ES-I3 (cell line): ENCODE measurements at regions not wholly inside any gene's neighbourhood (a gene's known extent, or its start where the extent isn't known, plus 50 kb on each side); places are given as distances from the start of the nearest gene placed in this dataset.

ENCODE experiments used
- H3K36me3 ChIP-seq: 2 replicates; pipeline ENCODE4 v1.6.1; 2013; ENCODE audit warnings: mild to moderate bottlenecking, low read length, control low read depth, moderate library complexity; ENCODE audit not compliant: insufficient read depth
- H3K4me1 ChIP-seq: 2 replicates; pipeline ENCODE4 v1.6.1; 2013; ENCODE audit warnings: mild to moderate bottlenecking, control low read depth, low read length; ENCODE audit not compliant: insufficient read depth
- H3K9ac ChIP-seq: 2 replicates; pipeline ENCODE4 v1.6.1; 2013; ENCODE audit warnings: low read depth, mild to moderate bottlenecking, low read length, moderate library complexity
- H3K9me3 ChIP-seq: 2 replicates; pipeline ENCODE4 v1.6.1; 2013; ENCODE audit warnings: mild to moderate bottlenecking, low read length, moderate library complexity; ENCODE audit not compliant: control insufficient read depth, insufficient read depth

DNA sequence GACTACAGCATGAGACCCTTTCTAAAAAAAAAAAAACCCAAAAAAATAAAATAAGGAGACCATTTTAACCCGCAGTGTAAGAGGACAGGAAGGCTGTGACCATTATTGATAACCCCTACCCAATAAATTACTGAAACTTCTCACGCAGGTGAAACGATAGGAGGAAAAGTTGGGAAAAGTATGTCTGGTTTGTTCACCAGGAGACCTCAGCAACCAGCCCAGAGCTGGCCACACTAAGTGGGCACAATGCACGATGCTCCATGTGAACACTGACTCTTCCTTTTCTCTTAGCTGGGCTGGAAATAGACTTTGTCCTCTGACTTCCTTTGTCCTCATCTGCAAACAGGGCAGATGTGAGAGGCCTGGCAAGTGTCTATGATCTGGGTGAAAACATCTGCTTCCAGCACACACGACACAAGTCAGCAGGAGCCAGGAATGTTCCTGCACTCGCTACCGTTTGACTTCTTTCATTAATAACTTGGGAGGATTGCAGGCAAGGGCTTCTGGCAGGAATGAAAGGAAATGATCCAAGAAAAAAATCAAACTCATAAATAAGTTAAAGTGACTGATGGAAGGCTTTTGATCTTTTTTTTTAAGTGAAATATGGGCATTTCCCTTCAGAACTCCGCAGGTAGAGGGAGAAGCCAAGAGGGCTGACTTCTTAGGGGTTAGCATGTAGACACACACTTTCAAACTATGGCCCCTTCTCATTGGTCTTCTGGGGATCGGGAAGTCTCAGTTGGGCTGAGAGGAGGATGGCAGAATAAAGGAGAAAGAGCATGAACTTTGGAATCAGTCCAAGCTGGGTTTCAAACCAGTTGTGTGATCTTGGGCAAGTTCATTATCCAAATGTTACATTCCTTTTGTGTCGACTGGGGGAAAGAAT is 137.4 kb upstream of the MYCN start:
- no peaks in the 10 kb centered on the region for H3K9me3 ChIP-seq

GRCh38 chr2:15803543-15804245 is 136.7 kb upstream of the MYCN start:
- no peaks in the 10 kb centered on the region for H3K36me3 ChIP-seq
- H3K9ac ChIP-seq: no peak overlapping the region
- no peaks in the 10 kb centered on the region for H3K9me3 ChIP-seq
- peaks cover 8% of the 10 kb centered on the region; the same call in 1 of the 2 replicates for H3K4me1 ChIP-seq

More for the DNA sequence above, 137.4 kb upstream of the MYCN start:
- Histone ChIP-seq H3K4me1 (peaks cover 5% of the 10 kb centered on the region; the same call in 1 of the 2 replicates), H3K9ac (no peak overlapping the region), H3K36me3 (no peaks in the 10 kb centered on the region)

GRCh38 chr2:15804246-15804619 is 136.1 kb upstream of the MYCN start:
- Histone ChIP-seq H3K9ac (no peak overlapping the region), H3K4me1 (peaks cover 14% of the 10 kb centered on the region; the same call in 1 of the 2 replicates), H3K36me3 (no peaks in the 10 kb centered on the region), H3K9me3 (no peaks in the 10 kb centered on the region)

- H3K9ac ChIP-seq: no peak overlapping the region
- H3K4me1 ChIP-seq: peaks cover 18% of the 10 kb centered on the region
- no peaks in the 10 kb centered on the region for H3K36me3 ChIP-seq
- no peaks in the 10 kb centered on the region for H3K9me3 ChIP-seq
These were observed 135.7 kb upstream of the MYCN start for GRCh38 chr2:15804691-15805090.

DNA sequence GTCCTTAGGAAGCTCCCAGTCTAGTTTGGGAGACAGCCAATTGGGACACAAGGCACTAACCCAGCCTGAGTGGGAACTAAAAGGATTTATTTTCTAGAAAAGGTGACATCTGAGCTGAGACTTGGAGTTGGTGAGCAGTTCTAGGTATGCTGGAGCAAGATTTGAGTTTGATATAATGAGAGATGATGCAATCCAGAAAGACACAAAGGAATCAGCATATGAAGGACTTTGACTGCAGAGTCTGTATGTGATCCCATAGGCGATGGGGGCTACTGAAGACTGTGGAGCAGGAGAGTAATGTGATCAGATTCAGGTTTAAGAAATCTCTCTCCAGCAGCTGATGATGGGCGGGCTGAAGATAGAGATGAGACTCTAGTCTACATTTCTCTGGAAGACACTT is 135.1 kb upstream of the MYCN start:
- no peaks in the 10 kb centered on the region for H3K9me3 ChIP-seq
- peaks cover 23% of the 10 kb centered on the region for H3K4me1 ChIP-seq
- no peak overlapping the region for H3K9ac ChIP-seq
- no peaks in the 10 kb centered on the region for H3K36me3 ChIP-seq

GRCh38 chr2:15805772-15806171 is 134.6 kb upstream of the MYCN start:
- Histone ChIP-seq H3K9me3 (no peaks in the 10 kb centered on the region), H3K4me1 (peaks cover 19% of the 10 kb centered on the region), H3K9ac (no peak overlapping the region), H3K36me3 (no peaks in the 10 kb centered on the region)

DNA sequence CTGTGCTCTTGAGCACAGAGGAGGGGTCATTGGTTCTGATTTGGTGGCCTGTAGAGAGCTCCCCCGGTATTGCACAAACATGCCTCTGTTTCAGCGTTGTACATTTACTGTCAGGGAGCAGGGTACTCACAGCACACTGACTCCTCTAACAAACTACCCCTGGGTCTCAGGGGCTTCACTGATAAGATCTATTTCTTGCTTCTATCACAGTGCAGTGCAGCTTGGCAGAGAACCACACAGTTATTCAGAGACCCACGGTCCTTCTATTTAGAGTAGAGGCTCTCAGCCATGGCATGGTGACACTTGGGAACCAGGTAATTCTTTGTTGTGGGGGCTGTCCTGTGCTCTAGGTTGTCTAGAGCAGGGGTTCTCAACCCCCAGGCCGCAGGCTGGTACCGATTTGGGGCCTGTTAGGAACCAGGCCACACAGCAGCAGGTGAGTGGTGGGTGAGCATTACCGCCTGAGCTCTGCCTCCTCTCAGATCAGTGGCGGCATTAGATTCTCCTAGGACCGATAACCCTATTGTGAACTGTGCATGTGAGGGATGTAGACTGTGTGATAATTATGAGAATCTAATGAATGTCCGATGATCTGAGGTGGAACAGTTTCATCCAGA is 133.4 kb upstream of the MYCN start:
- peaks cover 24% of the 10 kb centered on the region for H3K4me1 ChIP-seq
- H3K36me3 ChIP-seq: no peaks in the 10 kb centered on the region
- H3K9me3 ChIP-seq: no peaks in the 10 kb centered on the region
- H3K9ac ChIP-seq: no peak overlapping the region

GRCh38 chr2:15807418-15808203 is 132.7 kb upstream of the MYCN start:
- Histone ChIP-seq H3K9ac (no peak overlapping the region), H3K36me3 (no peaks in the 10 kb centered on the region), H3K9me3 (no peaks in the 10 kb centered on the region), H3K4me1 (peaks cover 30% of the 10 kb centered on the region)

GRCh38 chr2:15808204-15808910 is 132.0 kb upstream of the MYCN start:
- no peak overlapping the region for H3K9ac ChIP-seq
- H3K9me3 ChIP-seq: no peaks in the 10 kb centered on the region
- peaks cover 32% of the 10 kb centered on the region for H3K4me1 ChIP-seq
- H3K36me3 ChIP-seq: no peaks in the 10 kb centered on the region

DNA sequence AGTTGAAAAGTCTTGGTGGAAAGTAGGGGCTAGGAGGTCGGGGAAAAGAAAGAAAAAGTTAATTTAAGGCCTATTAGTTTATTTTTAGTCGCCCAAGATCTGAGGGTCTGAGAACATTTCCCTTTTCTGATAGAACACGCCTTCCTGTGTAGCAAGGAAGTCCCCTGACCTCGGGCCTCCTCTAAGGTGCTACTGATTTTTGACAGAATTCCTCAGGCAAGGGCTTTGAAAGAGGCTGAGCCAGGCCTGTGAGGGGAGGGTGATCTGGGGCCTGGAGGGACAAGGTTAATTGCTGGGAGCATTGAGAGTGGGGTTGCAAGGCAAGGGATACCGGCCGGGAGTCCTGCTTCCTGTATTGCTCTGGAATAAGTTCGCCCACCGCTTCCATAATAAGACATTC is 131.4 kb upstream of the MYCN start:
- Histone ChIP-seq H3K4me1 (peaks cover 32% of the 10 kb centered on the region), H3K36me3 (no peaks in the 10 kb centered on the region), H3K9me3 (no peaks in the 10 kb centered on the region), H3K9ac (no peak overlapping the region)

GRCh38 chr2:15809404-15809803 is 130.9 kb upstream of the MYCN start:
- Histone ChIP-seq H3K9ac (peak overlapping the region; percentile 22; the same call in 1 of the 2 replicates), H3K9me3 (no peaks in the 10 kb centered on the region), H3K4me1 (peaks cover 32% of the 10 kb centered on the region), H3K36me3 (no peaks in the 10 kb centered on the region)

DNA sequence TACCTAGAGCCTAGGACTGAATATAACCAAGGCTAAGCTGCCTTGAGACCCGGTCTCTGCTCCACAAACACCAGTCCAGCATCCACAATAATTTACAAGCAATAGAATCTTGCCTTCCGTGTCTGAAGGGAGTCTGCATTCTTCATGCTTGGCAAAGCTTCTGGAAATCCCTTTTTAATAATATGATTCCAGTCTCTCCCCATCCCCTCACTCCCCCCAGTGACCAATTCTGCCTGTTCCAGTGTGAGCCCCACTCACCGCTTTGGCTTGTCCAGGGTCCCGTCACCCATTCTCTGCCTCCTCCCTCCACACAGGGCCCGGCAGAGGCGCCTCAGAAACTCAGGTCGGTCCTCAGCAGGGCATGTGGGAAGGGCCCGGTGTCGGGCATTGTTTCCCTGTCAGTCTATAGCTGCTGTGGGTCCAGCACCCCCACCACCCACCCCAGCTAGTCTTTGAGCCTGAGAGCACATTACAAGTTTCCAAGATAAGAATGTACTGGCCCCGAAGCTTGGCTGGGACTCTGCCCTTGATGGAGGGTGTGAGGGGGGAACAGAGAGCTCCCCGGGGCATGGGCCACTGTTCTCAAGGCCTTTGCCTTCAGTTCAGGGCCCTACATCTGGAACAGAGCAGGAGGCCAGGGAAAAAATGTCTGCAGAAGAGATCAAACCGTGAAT is 129.7 kb upstream of the MYCN start:
- Histone ChIP-seq H3K9me3 (no peaks in the 10 kb centered on the region), H3K9ac (no peak overlapping the region), H3K4me1 (peaks cover 32% of the 10 kb centered on the region), H3K36me3 (no peaks in the 10 kb centered on the region)

DNA sequence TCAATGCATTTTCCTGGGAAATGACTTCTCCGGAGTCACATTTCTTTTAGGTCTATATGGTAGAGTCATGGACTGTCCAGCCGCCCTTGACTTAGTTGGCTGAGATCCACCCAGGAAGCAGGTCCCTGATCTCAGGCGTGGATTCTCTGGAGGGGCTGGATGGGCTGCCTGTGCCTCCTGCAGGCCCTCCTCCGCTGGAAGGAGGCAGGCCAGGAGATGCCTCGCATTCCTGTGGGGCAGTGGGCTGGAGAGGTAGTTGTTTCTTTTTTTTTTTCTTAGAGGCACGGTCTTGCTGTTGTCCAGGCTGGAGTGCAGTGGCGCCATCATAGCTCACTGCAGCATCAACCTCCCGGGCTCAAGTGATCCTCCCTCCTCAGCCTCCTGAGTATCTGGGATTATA is 129.0 kb upstream of the MYCN start:
- no peak overlapping the region for H3K9ac ChIP-seq
- peaks cover 32% of the 10 kb centered on the region for H3K4me1 ChIP-seq
- no peaks in the 10 kb centered on the region for H3K9me3 ChIP-seq
- no peaks in the 10 kb centered on the region for H3K36me3 ChIP-seq
